HEK293 (cell line): ENCODE measurements at regions not wholly inside any gene's neighbourhood (a gene's known extent, or its start where the extent isn't known, plus 50 kb on each side); places are given as distances from the start of the nearest gene placed in this dataset.

Experiments
- CTCF ChIP-seq: fragments of 450-650 bp; formaldehyde crosslinking; IDR thresholded peaks from 2 replicates; pipeline ENCODE4 v1.5.1; 2016; ENCODE audit warnings: missing biosample characterization, missing genetic modification characterization
- ZBTB49 ChIP-seq: fragments of 450-650 bp; formaldehyde crosslinking; IDR thresholded peaks from 2 replicates; pipeline ENCODE4 v1.5.1; 2016; ENCODE audit warnings: missing biosample characterization, missing genetic modification characterization, low read depth
- ZNF202 ChIP-seq: fragments of 450-650 bp; formaldehyde crosslinking; IDR thresholded peaks from 2 replicates; pipeline ENCODE4 v1.5.1; 2016; ENCODE audit warnings: missing biosample characterization, missing genetic modification characterization, borderline replicate concordance

- TF ChIP-seq ZBTB49 (tag by site-specific recombination) (no peak), CTCF (tag by site-specific recombination) (no peak), ZNF202 (no peak)
Measured at GRCh38 chr5:159555084-159555483, 224.8 kb upstream of the IL12B start.
